GM19025 (cell line): ENCODE measurements at regions not wholly inside any gene's neighbourhood (a gene's known extent, or its start where the extent isn't known, plus 50 kb on each side); places are given as distances from the start of the nearest gene placed in this dataset.

Source experiments
- ATAC-seq: cut with Tn5 transposase; IDR thresholded peaks from one replicate; pipeline ENCODE4 v1.9.1; 2021; ENCODE audit warnings: mild to moderate bottlenecking, low read depth, moderate library complexity; ENCODE audit not compliant: unreplicated experiment

DNA sequence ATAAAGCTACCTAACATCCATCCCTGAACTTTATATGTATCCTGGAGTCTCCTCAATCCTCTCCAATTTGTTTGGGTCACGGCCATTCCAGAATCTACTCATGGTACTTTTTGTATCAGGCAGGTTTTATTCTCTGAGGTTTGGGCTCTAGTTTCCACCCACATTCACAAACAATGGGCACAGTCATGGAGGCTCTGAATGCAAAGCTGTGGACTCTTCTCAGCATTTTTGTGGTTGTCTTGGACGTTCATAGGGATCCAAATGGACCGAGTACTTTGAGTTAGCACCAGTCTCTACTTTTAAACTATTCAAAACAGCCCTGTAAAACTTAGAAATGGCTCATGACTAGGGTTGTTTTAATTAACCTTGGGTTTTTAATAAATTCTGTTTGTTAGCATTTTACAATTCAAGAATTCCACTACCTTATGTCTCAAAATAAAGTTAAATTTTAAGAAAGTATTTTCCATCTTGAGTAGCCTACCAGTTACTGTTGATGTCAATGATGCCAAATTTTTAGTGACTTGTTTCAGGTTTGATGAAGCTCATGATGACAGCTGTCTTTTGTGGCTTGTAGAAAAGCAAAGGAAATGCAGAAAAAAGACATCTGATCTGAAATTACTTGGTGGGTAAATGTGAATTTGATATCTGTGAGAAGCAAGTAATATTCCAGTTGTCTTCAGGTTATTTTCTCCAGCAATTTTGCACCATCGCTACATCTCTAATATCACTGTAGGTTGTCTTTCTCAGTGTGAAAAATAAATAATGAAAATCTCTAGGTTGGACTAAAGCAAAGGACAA lies 275.7 kb upstream of the THBS1 start:
- no peak for ATAC-seq

DNA sequence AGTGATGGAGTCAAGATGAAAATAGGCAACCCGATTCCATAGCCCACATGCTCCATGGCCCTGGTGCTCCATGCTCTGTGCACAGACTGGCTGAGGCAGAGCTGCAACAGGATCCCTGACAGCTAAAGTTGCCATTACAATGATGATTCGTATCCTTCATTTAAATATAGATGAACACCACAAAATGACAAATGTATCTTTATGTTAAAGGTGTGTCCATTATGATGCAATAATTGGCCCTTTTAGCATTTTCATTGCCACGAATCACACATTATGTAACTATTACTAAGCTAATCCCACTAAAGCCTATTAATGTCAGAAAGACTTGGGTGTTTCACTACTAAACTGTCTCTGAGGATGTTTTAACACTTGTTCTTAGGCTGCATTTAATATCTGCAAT lies 270.2 kb upstream of the THBS1 start:
- ATAC-seq = no peak

DNA sequence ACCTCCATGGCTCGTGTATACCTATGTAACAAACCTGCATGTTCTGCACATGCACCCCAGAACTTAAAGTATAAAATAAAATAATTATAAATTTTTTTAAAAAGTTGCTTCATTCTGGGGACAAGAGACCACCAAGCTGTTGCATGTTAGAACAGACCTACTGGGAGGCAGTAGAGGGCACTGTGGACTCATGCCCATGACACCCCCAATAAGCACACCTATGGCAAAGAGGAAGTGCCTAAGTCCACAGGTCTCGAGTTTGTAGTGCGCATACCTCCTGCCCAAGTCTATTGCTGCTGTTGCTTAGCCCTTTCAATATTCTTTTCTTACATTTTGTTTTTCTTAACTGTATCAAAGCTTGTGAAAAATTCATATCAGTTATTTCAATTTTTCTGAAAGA lies 267.9 kb upstream of the THBS1 start:
- ATAC-seq = no peak

DNA sequence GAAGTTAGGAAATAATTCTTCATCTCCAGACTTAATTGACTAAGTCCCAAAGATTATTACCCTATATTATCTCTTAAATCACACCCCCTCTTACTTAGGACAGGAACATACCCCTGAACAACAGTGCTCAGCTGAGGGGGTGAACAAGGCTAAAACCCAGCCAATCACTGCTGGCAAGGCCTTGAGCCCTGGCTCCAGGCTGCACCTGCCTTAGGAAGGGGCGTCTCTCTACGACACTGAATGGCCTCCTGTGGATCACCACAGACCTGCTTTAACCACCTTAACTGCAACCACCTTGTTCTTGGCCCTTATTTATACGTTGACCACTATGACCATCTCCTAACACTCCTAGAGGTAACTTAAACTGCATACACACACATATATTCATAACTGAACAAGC lies 267.4 kb upstream of the THBS1 start:
- ATAC-seq = no peak

DNA sequence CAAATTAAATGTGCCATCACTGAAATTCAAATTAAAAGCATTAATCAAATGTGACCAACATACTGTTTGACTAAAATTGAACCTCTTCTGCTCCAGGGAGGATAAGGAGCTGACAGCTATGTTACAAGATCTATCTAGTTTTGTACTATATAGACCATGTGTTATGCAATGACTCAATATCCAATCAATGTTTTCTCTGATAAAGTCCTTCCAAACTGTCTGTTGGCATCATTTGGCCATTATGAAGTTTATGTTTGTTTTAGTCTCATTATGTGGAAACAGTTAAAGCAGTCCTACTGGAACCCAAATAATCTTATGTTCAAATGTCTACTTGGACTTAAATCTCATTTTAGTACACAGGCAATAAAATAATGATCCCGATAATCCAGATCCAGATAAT lies 267.0 kb upstream of the THBS1 start:
- ATAC-seq = no peak

DNA sequence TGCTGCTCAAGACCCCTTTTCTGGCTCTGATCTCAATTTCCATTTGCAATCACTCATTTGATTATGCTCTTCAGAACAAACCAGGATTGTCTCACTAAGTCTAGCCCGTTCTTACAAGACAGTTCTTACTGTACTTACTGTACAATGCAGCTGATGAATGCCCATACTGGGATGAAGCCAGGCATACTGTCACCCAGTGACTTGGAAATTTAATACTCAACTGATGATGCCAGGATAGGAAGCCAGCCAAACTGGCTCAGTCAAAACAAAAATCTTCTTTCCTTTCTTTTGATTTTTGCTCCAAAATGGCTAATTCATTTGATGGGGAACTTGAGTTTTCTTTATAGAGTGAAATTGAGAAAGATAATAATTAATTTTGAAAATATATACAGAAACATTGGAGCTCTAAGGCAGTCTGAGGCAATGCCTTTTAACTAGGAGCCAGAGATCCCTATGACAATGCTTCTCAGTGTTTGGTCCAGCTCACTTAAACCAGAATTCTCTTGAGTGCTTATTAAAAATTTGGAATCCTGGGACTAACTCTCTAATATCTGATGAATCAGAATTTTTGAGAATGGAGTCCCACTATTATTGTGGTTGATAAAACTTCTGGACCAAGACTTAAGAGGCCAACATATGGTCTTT lies 265.6 kb upstream of the THBS1 start:
- no peak for ATAC-seq

DNA sequence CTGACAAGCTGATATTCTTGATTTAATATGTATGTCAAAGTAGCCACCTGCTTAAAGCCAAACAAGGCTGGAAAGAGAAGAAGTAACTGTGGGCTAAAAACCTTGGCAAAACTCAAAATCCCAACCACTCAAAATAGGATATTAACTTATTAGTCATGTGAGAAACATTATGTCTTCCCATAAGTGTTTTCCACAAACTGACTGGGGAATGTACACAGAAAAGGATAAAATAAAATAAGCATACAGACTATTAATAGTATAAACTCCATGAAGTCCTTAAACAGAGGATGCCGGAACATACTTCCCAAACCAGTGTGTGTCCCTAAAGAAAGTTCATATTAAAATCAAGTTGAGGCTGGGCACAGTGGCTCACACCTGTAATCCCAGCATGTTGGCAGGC lies 263.7 kb upstream of the THBS1 start:
- no peak for ATAC-seq

DNA sequence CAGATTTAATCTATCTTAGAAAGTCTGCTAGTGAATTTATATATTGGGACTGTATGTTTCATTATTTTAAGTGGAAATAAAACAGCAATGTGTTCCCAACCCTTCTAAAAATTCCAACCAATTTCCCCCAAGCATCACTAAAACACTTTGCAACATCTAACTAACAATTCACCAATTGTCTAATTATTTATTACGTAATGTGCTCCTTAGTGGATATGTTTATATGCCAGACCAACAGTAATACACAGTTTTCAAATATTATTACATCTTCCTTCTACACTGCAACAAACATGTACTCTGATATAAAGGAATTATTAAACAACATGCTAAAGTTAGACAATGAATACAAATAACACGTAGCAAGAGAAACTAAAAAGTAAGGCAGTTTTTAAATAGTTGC lies 262.6 kb upstream of the THBS1 start:
- no peak for ATAC-seq

DNA sequence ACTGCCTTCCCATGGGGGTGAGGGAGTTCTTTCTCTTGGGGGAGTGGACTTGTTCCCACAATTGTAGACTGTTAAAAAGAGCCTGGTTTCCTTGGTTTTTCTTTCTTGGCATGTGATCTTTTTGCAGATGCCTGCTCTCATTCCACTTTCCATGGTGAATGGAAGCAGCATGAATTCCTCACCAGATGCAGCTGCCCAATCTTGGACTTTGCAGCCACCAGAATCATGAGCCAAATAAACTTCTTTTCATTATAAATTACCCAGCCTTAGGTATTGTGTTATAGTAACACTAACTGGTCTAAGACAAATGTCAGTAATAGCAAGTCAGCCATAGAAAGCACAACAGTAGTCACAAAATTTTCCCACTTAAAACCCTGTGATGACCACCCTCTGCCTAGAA lies 260.5 kb upstream of the THBS1 start:
- no peak for ATAC-seq

DNA sequence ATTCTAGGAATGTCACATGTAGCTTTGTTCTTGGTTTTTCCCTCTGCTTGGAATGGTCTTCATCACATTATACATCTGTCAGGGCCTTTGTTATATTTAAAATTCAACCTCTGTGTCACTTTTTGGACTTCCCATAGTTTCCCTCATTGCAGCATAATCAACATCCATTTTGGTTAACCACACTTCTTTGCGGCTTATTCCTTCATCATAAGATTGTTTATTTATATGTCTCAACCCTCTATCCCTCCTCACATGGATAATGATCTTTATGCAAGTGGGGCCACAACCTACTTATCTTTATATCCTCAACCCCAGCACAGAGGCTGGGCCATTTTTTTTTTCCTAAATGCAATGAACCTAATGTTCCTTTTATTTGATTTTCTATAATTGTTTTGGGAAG lies 260.0 kb upstream of the THBS1 start:
- ATAC-seq = no peak

DNA sequence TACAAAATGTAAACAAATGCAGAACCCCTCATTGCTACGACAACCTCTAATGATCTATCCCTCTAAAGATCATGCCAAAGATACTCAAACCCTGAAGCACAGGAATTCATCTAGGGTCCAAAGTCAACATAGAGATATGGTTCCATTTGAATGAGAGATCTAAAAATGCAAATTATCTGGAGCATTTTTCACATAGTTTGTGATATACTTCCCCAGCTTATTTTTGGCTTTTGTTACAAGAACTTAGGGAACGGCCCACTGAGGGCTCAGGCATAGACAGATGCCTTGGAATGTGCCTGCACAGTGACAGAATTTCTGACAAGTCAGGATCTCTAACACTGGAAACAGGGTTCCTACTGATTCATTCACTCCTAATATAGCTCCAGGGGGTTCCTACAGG lies 258.9 kb upstream of the THBS1 start:
- no peak for ATAC-seq

DNA sequence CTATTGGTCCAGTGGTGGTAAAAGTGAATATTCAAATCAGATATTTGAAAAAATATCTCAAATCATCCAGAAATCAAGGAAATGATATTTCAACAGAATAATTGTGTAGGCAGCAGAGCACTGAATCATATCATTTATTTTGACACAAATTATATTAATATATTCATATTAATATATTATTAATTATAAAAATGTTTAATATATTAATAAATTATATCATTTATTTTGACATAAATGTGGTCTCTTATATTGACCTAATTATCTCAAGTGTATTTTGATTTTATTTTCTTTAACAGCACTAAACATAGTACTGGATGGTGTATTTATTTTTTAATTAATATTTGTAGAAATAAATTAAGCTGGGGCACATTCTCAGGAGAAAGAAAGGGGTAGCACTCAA lies 257.7 kb upstream of the THBS1 start:
- no peak for ATAC-seq

DNA sequence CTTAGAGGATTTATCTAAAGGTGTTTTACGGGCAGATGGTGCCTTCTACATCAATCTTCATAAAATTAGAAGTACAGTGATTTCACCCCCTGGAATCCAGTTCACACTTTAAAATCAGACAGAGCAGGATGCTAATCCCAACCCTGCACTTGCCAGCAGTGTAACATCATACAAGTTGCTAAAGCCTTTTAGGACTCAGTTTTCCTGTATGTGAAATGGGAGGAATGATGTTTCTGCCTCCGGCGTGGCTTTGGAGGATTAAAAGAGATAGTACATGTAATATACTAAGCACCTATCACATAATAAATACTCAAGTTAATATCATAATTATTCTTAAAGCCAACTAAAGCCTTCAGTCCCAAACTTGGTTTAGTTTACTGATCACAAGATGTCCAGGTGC lies 257.2 kb upstream of the THBS1 start:
- no peak for ATAC-seq

DNA sequence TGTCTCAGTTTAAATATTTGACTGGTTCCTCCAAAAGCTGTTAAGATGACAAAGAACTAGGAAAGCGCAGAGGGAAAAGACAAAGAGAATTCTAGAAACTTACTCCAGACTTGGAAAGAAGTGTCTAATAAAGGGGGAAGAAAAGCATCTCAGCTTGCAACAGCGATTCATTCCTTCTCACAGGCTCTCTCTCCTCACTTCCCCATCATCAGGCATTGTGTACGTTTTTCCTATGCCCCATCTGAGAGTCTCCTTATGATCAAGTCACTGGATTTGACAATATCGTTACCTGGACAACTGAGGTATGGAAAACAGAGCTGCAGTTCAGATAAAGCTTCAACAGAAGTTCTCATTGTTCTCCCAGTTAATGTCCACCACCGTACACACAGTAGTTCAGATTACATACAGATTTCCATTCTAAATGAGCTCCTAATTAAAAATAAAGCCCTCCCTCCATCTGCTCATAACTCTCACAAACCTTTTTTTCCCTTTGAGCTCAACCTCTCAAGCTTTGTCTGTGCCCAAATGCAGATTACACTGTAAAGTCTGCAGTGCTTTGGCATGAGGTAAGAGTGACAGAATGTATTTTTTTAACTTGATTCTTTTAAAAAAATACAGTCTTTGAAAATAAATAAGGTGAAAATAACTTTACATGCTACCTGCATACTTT lies 254.4 kb upstream of the THBS1 start:
- ATAC-seq = no peak

DNA sequence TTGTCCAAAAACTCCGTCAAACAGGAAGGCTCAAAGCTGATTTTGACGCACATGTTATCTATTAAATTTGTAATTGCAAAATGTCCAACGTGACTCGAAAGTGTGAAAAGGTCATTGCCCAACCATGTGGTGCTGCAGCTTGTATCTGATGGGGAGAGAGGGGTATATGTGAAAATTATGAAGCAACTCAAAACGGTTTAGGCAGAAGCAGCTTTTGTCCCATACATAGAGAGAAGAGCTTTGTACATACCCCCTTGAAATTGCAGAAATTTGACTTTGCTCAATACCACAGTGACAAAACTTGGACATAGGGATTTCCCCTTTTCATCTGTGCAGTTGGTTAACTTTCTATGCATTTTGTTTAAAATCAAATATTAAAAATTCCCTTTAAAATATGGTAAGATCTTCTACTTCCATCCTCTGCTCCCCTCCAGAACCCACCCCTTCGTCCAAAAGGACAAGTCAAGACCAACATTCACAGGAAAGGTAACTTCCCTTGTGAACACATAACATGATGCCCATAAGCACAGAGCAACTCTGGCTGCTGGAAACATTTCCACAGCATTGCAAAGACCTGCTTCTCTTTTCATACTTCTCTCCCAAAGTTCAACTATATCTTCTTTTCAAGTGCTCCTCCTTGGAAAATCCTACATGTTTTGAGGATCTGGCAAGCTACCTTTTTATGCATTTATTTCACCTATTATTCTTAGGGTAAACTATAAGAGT lies 253.7 kb upstream of the THBS1 start:
- no peak for ATAC-seq

DNA sequence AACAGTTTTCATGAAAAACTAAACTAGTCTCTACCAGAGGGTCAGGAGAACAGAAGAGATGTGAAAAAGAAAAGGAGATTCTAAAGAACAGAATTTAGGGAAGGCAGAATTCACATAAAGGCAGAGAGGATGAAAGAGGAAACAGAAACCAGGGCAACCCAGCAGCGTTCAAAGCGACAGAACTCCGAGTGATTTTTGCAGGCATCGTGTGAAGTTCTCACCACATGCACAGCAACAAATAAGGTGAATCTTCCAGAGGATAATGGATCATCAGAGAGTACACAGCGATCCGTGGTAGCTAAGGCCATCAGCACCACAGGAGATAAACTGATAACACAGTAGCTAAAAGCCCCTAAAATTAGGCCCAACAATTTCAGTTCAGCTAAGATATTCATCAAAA lies 250.8 kb upstream of the THBS1 start:
- no peak for ATAC-seq

DNA sequence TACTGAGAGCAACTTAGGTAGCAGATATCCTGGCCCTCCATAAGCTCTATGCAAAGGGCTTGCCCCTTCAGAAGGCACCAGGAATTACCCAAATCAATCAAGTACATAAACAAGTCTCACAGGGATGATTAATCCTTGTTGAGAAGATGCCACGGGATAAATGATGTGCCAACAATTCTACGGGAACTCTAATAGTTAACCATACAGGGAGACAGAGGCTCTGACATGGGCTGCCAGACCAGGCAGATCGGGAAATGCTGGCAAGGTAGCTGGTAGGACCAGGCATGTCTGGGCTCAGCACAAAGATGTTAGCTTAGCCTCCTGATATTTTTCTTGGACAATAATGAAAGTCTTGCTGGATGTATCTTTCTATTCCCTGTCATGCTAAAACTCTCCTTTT lies 249.3 kb upstream of the THBS1 start:
- ATAC-seq = no peak

DNA sequence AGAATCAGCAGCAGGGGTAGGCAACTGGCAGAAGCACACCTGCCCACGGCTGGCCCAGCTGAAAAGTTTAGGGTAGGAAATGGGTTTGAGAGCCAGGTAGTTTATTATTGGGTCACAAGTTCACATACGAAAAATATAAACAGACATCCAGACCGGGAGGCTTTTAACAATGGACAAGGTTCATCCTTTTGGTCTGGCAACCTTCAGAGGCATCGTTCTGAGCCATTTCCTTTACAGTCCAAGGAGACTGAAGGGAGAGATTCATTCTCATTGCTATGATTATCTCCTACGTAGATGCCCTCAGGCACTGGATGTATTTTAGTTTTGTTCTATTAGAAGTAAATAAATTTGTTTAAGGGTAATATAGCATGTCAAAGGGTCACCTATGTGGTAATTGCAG lies 248.0 kb upstream of the THBS1 start:
- no peak for ATAC-seq

DNA sequence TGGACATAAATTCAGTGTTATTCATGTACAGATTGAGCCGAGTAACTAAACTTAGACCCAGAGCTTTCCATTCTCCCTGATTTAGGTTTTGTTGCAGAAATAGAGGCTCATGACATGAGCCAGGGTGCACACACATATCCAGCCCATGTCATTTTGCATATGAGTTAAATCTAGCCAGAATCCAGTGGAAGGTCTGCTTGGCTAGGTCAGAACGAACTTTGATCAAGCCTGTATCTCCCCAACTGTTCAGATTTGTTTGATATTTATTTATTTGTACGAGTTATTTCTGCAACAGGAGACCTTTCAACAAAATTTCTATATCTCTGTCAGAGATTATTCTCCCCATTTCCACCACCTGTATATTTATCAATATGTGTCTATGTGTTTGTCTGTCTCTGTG lies 247.5 kb upstream of the THBS1 start:
- no peak for ATAC-seq

DNA sequence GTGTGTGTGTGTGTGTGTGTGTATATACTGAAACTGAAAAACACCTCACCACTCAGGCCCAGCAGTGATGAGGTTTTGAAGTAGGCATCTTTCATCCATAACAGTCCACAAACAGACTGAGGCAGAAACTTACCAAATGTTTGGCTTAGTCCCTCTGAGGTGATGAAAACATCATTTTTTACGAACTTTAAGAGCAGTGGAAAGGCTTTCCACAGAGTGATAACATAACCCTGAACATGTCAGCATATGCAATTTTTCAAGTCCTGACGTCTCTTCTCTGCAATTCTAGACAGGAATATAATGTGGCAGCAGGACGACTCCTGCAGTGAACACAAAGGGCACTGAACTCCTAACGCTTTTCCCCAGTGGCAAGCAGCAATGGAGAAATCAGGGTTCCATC lies 247.0 kb upstream of the THBS1 start:
- no peak for ATAC-seq

DNA sequence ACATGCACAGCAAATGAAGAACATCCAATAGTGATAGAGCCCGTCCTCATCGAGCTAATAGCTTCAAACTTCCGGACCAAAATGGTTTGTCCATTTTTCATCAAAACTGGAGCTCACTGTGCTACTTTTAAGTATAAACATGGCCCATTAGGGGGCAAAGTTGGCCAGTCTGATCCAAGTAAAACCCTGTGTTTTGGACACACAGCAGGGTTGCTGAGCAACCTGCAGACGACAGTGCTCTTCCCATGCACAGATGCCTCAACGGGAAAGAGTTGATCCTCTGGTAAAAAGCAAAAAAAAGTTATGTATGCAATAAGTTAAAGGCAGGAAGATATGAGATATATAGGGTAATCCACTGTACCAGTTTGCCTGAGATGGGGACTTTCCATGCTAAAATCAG lies 244.0 kb upstream of the THBS1 start:
- no peak for ATAC-seq
